PC-9 (cell line): ENCODE measurements at regions not wholly inside any gene's neighbourhood (a gene's known extent, or its start where the extent isn't known, plus 50 kb on each side); places are given as distances from the start of the nearest gene placed in this dataset.

Source experiments
- EZH2 ChIP-seq: fragments of 200-600 bp; sonication (generic); IDR thresholded peaks from 2 replicates; pipeline ENCODE4 v1.8.0; 2017; ENCODE audit warnings: antibody characterized with exemption, low read depth
- TF ChIP-seq, protein P1 (sequence below): fragments of 200-600 bp; sonication (generic); conservative IDR thresholded peaks from 2 replicates; pipeline ENCODE4 v1.6.1; 2017; ENCODE audit warnings: mixed run types, antibody characterized with exemption, mild to moderate bottlenecking, moderate library complexity

DNA sequence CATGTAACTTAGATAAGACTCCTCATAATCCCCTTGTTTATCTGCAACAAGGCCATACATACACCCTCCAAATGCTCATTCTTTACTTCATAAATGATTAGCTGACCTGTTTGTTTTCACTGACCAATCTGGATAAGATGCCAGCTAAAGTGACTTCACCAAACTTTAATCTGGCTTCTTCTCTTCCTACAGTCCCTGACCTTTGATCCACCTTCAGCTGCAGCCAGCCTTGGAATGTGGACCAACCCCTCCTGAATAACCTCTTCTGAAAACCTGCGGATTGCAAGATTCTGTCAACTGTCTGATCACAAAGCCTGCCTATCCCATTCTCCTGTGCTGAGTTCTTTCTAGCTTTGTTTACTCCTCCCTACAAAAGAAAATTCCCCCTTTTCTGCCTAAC, 476.8 kb downstream of the LRRC70 start:
- TF ChIP-seq, protein P1, sequence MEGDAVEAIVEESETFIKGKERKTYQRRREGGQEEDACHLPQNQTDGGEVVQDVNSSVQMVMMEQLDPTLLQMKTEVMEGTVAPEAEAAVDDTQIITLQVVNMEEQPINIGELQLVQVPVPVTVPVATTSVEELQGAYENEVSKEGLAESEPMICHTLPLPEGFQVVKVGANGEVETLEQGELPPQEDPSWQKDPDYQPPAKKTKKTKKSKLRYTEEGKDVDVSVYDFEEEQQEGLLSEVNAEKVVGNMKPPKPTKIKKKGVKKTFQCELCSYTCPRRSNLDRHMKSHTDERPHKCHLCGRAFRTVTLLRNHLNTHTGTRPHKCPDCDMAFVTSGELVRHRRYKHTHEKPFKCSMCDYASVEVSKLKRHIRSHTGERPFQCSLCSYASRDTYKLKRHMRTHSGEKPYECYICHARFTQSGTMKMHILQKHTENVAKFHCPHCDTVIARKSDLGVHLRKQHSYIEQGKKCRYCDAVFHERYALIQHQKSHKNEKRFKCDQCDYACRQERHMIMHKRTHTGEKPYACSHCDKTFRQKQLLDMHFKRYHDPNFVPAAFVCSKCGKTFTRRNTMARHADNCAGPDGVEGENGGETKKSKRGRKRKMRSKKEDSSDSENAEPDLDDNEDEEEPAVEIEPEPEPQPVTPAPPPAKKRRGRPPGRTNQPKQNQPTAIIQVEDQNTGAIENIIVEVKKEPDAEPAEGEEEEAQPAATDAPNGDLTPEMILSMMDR, result no peak
- no peak for TF ChIP-seq EZH2
